ENCODE measurements at regions not wholly inside any gene's neighbourhood (a gene's known extent, or its start where the extent isn't known, plus 50 kb on each side); places are given as distances from the start of the nearest gene placed in this dataset.

DNA sequence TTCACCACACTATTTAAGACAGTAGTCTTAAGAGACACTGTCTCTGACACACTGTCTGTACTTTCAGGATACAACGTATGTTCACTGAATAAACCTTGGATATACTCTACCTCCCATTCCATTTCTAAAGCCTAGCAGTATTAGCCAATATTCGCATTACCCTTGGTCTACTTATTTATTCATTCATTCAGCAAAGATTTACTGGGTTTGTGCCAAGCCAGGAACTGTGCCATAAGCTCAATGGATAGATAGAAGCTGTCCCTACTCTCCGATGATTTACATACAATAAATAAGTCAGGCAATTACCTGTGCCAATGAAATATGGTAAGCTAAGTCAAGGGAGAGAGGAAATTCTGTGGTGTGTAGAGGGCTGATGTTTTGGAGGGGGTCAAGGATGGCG, 195.2 kb upstream of the RAB4A start:
- DNase-seq (ENCODE audit: low read depth): peak; percentile 40
- TF ChIP-seq, protein P1, sequence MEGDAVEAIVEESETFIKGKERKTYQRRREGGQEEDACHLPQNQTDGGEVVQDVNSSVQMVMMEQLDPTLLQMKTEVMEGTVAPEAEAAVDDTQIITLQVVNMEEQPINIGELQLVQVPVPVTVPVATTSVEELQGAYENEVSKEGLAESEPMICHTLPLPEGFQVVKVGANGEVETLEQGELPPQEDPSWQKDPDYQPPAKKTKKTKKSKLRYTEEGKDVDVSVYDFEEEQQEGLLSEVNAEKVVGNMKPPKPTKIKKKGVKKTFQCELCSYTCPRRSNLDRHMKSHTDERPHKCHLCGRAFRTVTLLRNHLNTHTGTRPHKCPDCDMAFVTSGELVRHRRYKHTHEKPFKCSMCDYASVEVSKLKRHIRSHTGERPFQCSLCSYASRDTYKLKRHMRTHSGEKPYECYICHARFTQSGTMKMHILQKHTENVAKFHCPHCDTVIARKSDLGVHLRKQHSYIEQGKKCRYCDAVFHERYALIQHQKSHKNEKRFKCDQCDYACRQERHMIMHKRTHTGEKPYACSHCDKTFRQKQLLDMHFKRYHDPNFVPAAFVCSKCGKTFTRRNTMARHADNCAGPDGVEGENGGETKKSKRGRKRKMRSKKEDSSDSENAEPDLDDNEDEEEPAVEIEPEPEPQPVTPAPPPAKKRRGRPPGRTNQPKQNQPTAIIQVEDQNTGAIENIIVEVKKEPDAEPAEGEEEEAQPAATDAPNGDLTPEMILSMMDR (IDR thresholded peaks at IDR 0.05; ENCODE audit: low read length, missing control alignments): no peak
- no peak overlapping the region for H3K4me3 ChIP-seq (replicated peaks; ENCODE audit: low read depth, low read length)

DNA sequence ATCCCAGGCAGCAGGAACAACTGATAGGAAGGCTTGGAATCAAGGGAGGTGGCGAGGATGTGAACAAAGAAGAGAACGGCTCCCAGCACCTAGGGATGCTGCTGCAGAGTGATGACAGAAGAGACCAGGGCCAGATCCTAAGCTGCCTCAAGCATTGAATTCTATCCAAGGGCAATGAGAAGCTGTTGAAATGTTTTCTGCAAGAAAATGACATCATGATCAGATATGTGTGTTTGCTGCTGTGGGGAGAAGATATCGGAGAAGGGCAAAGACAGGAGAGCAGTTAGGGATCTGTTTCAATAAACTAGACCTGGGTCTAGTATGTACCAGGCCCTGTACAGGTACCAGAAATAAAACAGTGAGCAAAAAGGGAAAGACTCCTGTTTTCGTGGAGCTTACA, 194.7 kb upstream of the RAB4A start:
- no peak overlapping the region for H3K4me3 ChIP-seq (replicated peaks; ENCODE audit: low read depth, low read length)
- TF ChIP-seq, protein P1 (IDR thresholded peaks at IDR 0.05; ENCODE audit: low read length, missing control alignments): no peak
- DNase-seq (ENCODE audit: low read depth): peak; percentile 14

DNA sequence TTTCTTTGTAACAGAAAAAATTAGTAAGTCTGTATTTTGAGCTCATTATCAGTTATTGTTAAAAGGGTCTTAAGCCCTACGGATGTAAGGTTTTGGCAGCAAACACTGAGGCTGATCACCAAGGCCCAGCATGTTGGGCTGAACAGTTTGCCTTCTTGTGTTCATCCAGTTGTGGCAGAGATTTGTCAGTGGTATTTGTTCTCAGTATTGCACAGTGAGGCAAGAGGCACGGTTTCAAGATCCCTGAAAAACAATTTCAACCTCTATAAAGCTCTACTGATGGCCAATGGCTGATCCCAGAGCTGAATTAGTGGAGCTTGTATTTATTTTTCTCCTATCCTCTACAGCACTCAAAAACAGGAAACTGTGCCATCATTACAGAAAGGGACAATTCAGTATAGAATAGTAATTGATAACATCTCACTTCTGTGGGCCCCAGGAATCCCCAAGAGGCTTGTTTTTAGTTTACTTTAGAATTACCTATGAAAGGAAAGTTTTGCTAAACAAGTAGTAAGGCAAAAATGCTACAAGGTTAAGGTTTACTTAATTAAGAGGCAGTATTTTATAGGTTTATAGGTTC, 191.8 kb upstream of the RAB4A start:
- no peak overlapping the region for H3K4me3 ChIP-seq (replicated peaks; ENCODE audit: low read depth, low read length)
- TF ChIP-seq, protein P1 (IDR thresholded peaks at IDR 0.05; ENCODE audit: low read length, missing control alignments): no peak
- DNase-seq (ENCODE audit: low read depth): no peak

DNA sequence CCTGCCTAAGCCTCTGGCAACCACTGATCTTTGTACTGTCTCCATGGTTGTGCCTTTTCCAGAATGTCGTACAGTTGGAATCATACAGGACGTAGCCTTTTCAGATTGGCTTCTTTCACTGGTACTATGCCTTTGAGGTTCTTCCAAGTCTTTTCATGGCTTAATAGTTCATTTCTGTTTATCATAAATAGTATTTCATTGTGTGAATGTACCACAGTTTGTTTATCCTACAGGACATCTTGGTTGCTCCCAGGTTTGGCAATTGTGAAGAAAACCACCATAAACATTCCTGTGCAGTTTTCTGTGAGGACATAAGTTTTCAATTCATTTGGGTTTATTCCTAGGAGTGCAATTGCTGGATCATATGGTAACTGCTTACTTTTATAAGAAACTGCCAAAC, 190.6 kb upstream of the RAB4A start:
- TF ChIP-seq, protein P1 (IDR thresholded peaks at IDR 0.05; ENCODE audit: low read length, missing control alignments): no peak
- no peak overlapping the region for H3K4me3 ChIP-seq (replicated peaks; ENCODE audit: low read depth, low read length)
- DNase-seq (ENCODE audit: low read depth): no peak

DNA sequence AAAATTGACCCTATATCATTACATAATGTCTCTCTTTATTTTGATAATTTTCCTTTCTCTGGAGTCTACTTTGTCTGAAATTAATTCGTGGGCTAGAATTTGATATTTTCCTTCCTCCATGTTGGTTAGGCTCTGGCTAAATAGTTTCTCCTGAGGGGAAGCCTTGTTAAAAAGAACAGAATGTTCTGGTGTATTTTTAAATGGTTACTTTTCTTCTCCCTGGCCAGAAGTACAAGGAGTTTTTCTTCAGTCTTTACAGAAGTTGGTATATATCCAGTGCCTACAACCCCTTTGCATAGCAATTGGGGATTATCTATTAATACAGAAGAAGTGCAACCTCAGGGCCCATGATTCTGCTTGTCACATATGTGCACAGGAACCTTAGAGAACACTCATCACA, 185.6 kb upstream of the RAB4A start:
- TF ChIP-seq, protein P1 (IDR thresholded peaks at IDR 0.05; ENCODE audit: low read length, missing control alignments): no peak
- no peak overlapping the region for H3K4me3 ChIP-seq (replicated peaks; ENCODE audit: low read depth, low read length)
- DNase-seq (ENCODE audit: low read depth): no peak

DNA sequence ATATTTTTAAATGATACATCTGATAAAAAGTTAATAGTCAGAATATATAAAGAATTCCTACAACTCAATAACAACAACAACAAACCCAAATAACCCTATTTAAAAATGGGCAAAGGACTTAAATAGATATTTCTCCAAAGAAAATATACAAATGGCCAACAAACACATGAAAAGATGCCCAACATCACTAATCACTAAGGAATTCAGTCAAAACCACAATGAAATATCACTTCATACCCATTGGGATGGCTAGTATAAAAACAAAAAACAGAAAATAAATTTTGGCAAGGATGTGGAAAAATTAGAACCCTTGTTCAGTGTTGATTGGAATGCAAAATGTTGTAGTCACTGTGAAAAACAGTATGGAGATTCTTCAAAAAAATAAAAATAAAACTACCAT, 184.8 kb upstream of the RAB4A start:
- TF ChIP-seq, protein P1 (IDR thresholded peaks at IDR 0.05; ENCODE audit: low read length, missing control alignments): no peak
- DNase-seq (ENCODE audit: low read depth): no peak
- no peak overlapping the region for H3K4me3 ChIP-seq (replicated peaks; ENCODE audit: low read depth, low read length)

DNA sequence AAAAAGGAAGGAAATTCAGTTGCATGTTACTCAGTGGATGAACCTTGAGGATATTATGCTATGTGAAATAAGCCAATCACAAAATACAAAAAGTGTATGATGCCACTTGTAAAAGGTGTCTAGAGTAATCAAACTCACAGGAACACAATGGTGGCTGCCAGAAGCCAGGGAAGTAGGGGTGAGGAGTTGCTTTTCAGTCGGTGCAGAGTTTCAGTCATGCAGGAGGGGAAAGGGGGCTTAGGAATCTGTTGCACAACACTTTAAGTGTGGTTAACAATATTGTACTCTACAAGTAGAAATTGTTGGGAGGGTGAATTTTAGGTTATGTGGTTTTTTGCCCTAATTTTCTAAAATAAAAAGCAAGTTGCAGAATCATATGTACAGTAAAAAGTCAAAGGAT, 184.2 kb upstream of the RAB4A start:
- no peak for DNase-seq (ENCODE audit: low read depth)
- no peak overlapping the region for H3K4me3 ChIP-seq (replicated peaks; ENCODE audit: low read depth, low read length)
- TF ChIP-seq, protein P1 (IDR thresholded peaks at IDR 0.05; ENCODE audit: low read length, missing control alignments): no peak
